Small intestine (tissue), 7 donors: ENCODE measurements at regions not wholly inside any gene's neighbourhood (a gene's known extent, or its start where the extent isn't known, plus 50 kb on each side); places are given as distances from the start of the nearest gene placed in this dataset.
A peak's percentile ranks its signal among the peaks of the same experiment; 100 is the strongest.

Experiments used
- DNase-seq, 2 donors: peaks; one replicate each; pipeline versions ENCODE4 v3.0.0 to v3.0.0-alpha.2; 2013
- FAIRE-seq: peaks from 2 replicates; lab custom pipeline; 2012; peaks lifted over from hg19 to GRCh38; lab: Jason Lieb, UNC
- H3K27ac ChIP-seq, 3 donors: one replicate each; pipeline ENCODE4 v1.5.1; 2013; ENCODE audit warnings: low read length in 2 of 3, mild to moderate bottlenecking in 2 of 3, control low read depth in 1 of 3, inconsistent platforms in 1 of 3, low read depth in 1 of 3, moderate library complexity in 1 of 3
- H3K27me3 ChIP-seq, 3 donors: one replicate each; pipeline ENCODE4 v1.6.1; 2013; ENCODE audit warnings: low read length in 3 of 3, inconsistent platforms in 1 of 3; ENCODE audit not compliant: control insufficient read depth in 3 of 3, insufficient read depth in 3 of 3
- H3K36me3 ChIP-seq, 3 donors: one replicate each; pipeline ENCODE4 v1.6.1; 2013; ENCODE audit warnings: low read length in 3 of 3, inconsistent platforms in 1 of 3, low read depth in 1 of 3, mild to moderate bottlenecking in 1 of 3, moderate library complexity in 1 of 3; ENCODE audit not compliant: control insufficient read depth in 3 of 3, insufficient read depth in 2 of 3
- H3K4me1 ChIP-seq, 3 donors: one replicate each; pipeline ENCODE4 v1.6.1; 2013; ENCODE audit warnings: low read length in 2 of 3, inconsistent platforms in 1 of 3, low read depth in 1 of 3, mild to moderate bottlenecking in 1 of 3, moderate library complexity in 1 of 3; ENCODE audit not compliant: control insufficient read depth in 3 of 3, insufficient read depth in 2 of 3
- H3K4me3 ChIP-seq, 3 donors: one replicate each; pipeline ENCODE4 v1.5.1; 2013; ENCODE audit warnings: low read length in 3 of 3, control low read depth in 1 of 3, inconsistent platforms in 1 of 3, low read depth in 1 of 3, mild to moderate bottlenecking in 1 of 3, moderate library complexity in 1 of 3
- H3K9me3 ChIP-seq, 2 donors: one replicate each; pipeline ENCODE4 v1.6.1; 2013; ENCODE audit warnings: low read depth in 1 of 2, low read length in 1 of 2; ENCODE audit not compliant: control insufficient read depth in 2 of 2, insufficient read depth in 1 of 2
- WGBS, 3 donors: extraction: QIAGEN DNeasy Blood & Tissue Kit; methylation state at CpG; one replicate each; pipeline ENCODE4 v1.1.7; 2013; 5-methylcytosine and 5-hydroxymethylcytosine counted together
- donor health status: healthy with polysubstance abuse.
- donor health status: control.
- donor health status: control.
- donor health status: Bipolar disorder and iron deficiency.
- donor health status: healthy.

DNA sequence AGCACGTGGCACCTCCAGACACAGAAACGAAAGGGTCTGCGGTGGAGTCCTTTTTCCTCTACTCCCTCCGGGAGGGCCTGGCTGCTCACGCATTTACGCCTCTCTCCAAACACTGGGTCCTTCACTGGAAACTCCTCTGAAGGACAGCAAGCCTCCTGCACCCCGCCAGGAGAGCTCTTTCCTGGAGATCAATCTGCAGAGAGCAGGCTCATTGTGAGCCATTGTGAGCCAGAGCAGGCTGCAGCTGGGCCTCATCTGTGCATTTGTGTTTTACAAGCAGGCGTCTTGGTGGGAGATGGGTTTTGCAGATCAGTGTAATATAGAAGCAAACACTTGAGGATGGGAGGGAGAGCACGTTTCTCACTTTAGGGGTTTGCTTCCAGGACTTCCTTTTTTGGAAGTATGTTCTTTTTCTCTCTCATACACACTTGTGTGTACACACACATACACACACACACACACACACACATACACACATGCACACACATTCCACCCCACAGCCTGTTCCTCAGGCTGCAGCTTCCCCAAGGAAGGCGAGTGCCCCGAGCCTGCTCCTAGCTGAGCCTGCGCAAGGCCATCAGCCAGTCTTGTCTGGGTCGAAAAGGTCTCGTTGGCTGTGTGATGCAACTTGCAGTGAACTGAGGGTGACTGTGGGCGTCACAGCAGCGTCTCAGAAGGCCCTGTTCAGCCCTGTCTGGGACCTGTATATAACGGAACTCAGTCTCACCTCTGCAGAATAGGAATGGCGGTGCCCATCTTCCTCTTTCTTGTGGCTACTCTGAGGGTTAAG is 163.5 kb downstream of the GLI2 start:
- H3K9me3 ChIP-seq: no peaks in the 10 kb centered on the region
- H3K27ac ChIP-seq: peak overlapping the region in 1 of 3 donors; percentile 32
- no peak for FAIRE-seq
- H3K4me1 ChIP-seq: peaks cover 0 to 10% (median 0%) of the 10 kb centered on the region in 3 donors
- H3K4me3 ChIP-seq: no peak overlapping the region
- DNase-seq: peak in 1 of 2 donors; percentile 20
- H3K27me3 ChIP-seq: peaks cover 0 to 11% (median 0%) of the 10 kb centered on the region in 3 donors
- H3K36me3 ChIP-seq: no peaks in the 10 kb centered on the region
- 64 to 76% (median 67%) methylated on average over 18 of the region's 18 CpGs for WGBS, 3 donors

- Histone ChIP-seq H3K4me1 (peaks cover 0 to 7% (median 0%) of the 10 kb centered on the region in 3 donors), H3K9me3 (no peaks in the 10 kb centered on the region), H3K27ac (peak overlapping the region in 1 of 3 donors; percentile 15), H3K27me3 (peaks cover 0 to 11% (median 0%) of the 10 kb centered on the region in 3 donors), H3K4me3 (no peak overlapping the region), H3K36me3 (no peaks in the 10 kb centered on the region)
- DNase-seq: no peak
- no peak for FAIRE-seq
- 69 to 81% (median 75%) methylated on average over 6 of the region's 6 CpGs for WGBS, 3 donors
These were observed 164.1 kb downstream of the GLI2 start for GRCh38 chr2:120899771-120900170.

- DNase-seq (no peak), FAIRE-seq (no peak)
- Histone ChIP-seq H3K27ac (no peak overlapping the region), H3K4me1 (peaks cover 0 to 7% (median 0%) of the 10 kb centered on the region in 3 donors), H3K36me3 (no peaks in the 10 kb centered on the region), H3K4me3 (no peak overlapping the region), H3K27me3 (peaks cover 0 to 12% (median 0%) of the 10 kb centered on the region in 3 donors), H3K9me3 (no peaks in the 10 kb centered on the region)
- WGBS, 3 donors: 66 to 88% (median 74%) methylated on average over 7 of the region's 7 CpGs
These were observed 165.5 kb downstream of the GLI2 start for GRCh38 chr2:120901201-120901600.

DNA sequence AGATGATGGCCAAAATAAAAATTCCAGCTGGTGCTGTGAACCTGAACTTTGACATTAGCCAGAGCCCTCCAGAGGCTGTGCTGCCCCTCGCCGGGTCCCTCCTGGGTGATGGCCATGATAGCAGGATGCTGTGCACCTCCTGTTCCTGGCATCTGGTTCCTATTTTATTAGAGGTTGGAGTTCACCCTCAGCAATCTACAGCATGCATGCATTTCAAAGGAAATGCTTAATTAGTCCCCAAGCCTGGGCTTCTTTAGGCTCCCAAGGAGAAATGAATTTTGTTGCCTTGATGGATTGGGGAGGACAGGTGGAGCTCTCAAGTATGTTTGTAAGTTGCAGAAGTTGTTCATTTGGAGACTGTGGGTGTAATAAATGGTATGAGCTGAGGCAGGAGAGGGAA is 166.9 kb downstream of the GLI2 start:
- H3K9me3 ChIP-seq: no peaks in the 10 kb centered on the region
- H3K36me3 ChIP-seq: no peaks in the 10 kb centered on the region
- peaks cover 0 to 7% (median 0%) of the 10 kb centered on the region in 3 donors for H3K4me1 ChIP-seq
- no peak overlapping the region for H3K4me3 ChIP-seq
- no peak overlapping the region for H3K27ac ChIP-seq
- 19 to 45% (median 36%) methylated on average over 2 of the region's 2 CpGs for WGBS, 3 donors
- H3K27me3 ChIP-seq: peaks cover 0 to 12% (median 0%) of the 10 kb centered on the region in 3 donors
- FAIRE-seq (no peak), DNase-seq (no peak)

DNA sequence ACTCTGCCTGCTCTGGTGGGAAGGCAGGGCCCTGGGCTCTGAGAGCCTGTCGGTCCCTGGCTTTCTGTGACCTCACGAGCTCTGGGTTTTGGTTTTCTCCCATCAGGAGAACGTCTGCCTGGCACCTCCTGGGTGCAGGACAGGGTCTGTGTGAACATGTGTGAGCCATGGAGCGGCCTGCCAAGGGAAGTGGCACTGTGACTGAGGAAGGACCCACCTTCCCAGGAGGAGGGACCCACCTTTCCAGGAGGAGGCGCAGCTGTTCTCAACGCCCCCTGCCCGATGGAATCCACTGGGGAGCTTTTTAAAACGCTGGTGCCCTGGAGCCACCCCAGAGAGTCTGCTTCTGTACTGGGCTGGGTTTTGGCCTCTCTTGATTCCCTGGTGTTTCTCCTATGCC is 168.7 kb downstream of the GLI2 start:
- WGBS, 3 donors: 67 to 78% (median 76%) methylated on average over 8 of the region's 8 CpGs
- FAIRE-seq (no peak), DNase-seq (no peak)
- H3K27me3 ChIP-seq: peaks cover 0 to 16% (median 0%) of the 10 kb centered on the region in 3 donors
- no peak overlapping the region for H3K4me3 ChIP-seq
- H3K27ac ChIP-seq: no peak overlapping the region
- H3K9me3 ChIP-seq: no peaks in the 10 kb centered on the region
- H3K36me3 ChIP-seq: no peaks in the 10 kb centered on the region
- peaks cover 0 to 6% (median 0%) of the 10 kb centered on the region in 3 donors for H3K4me1 ChIP-seq

DNA sequence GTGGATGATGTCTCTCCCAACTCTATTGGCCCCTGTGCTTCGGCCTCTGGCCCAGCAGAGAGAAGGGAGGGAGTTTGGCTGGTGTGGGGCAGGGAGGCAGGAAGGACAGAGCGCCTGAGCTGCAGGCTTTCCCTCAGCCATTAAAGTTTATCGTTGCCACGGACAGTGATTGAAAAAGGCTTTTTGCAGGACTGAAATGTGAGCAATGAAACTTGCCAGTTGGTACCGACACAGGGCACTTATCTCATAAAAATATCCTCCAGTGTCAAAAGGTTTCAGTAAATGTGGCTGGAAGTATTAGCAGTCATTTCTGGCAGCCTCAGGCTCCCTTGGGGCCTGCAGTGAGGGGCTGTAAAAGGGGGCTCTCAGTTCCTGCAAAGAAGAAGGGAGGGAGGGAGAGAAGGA is 169.2 kb downstream of the GLI2 start:
- Histone ChIP-seq H3K9me3 (no peaks in the 10 kb centered on the region), H3K36me3 (no peaks in the 10 kb centered on the region), H3K27me3 (peaks cover 0 to 16% (median 0%) of the 10 kb centered on the region in 3 donors), H3K27ac (no peak overlapping the region), H3K4me3 (no peak overlapping the region), H3K4me1 (peaks cover 0 to 2% (median 0%) of the 10 kb centered on the region in 3 donors)
- WGBS, 3 donors: 51 to 69% (median 64%) methylated on average over 5 of the region's 5 CpGs
- FAIRE-seq (no peak), DNase-seq (no peak)

DNA sequence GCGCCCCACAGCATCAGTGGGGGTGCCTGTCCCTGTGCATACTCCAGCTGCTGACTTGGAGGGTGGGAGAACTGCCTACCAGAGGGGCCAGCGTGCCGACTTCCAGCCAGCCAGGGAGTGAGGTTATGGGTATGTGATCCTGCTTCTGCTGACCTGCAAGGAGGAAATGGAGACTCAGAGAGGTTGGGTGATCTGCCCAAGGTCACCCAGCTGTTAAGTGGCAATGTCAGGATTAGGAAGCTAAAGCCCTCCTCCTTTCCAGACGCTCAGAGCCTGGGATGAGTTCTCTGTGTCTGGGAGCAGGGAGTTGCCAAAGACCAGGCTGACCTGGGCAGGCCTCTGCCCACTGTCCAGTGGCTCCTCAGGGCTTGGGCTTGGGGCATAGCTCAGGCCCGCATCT is 169.6 kb downstream of the GLI2 start:
- H3K4me1 ChIP-seq: no peaks in the 10 kb centered on the region
- 71 to 77% (median 72%) methylated on average over 5 of the region's 5 CpGs for WGBS, 3 donors
- no peak for FAIRE-seq
- no peaks in the 10 kb centered on the region for H3K36me3 ChIP-seq
- no peak overlapping the region for H3K4me3 ChIP-seq
- DNase-seq: no peak
- H3K27me3 ChIP-seq: peaks cover 0 to 14% (median 0%) of the 10 kb centered on the region in 3 donors
- H3K9me3 ChIP-seq: no peaks in the 10 kb centered on the region
- H3K27ac ChIP-seq: no peak overlapping the region

DNA sequence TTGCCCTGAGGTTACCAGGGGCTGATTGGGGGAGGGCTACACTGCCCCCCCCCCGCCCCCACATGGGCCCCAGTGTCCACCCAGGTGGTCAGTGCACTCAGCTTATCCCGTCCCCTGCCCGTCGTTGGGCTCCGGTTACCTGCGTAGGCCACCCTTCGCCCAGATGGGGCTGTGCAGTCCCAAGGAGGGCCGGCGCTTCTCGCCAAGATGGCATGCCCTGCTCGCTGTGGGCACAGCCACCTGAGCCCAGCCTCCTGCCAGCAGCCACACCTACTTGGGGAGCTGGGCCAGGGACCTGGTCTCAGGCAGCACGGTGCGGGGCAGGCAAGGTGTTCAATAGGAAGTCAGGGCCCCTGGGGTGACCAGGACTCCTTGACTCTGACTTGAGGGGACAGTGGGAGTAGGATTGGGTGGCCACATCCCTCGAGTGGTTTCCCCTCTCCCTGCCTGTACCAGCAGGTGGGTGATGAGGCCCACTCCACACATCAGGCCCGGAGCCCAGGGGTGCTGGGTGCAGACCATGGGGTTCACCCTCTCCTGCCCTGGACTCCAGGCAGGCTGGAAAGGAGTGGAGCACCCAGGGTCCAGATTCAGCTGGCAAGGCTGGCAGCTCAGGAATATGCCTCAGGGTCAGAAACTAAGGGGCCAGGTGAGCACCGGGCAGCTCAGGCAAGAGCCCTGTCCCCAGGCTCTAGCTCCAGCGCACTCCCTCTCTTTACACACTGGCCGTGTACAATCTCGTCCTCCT is 170.3 kb downstream of the GLI2 start:
- FAIRE-seq (no peak), DNase-seq (no peak)
- Histone ChIP-seq H3K36me3 (no peaks in the 10 kb centered on the region), H3K4me3 (no peak overlapping the region), H3K27me3 (peaks cover 0 to 12% (median 0%) of the 10 kb centered on the region in 3 donors), H3K27ac (no peak overlapping the region), H3K9me3 (no peaks in the 10 kb centered on the region), H3K4me1 (no peaks in the 10 kb centered on the region)
- WGBS, 3 donors: 71 to 83% (median 79%) methylated on average over 18 to 19 of the region's 19 CpGs
